HepG2 (cell line): ENCODE measurements at regions not wholly inside any gene's neighbourhood (a gene's known extent, or its start where the extent isn't known, plus 50 kb on each side); places are given as distances from the start of the nearest gene placed in this dataset.

ENCODE experiments used
- ATAC-seq: fragments of 200-7000 bp; cut with Tn5 transposase; 3 replicates; pipeline ENCODE4 v1.9.1; 2020; ENCODE audit warnings: mild to moderate bottlenecking, moderate library complexity
- BruUV-seq: library from RNA; stranded (reverse); fragments of 400-500 nt; replicated peaks from 2 replicates; lab custom pipeline; 2021; lab: Mats Ljungman, UMichigan
- CTCF ChIA-PET: fragments of 300-600 bp; formaldehyde crosslinking; extraction: SDS; loops from one replicate; lab custom pipeline; 2021; ENCODE audit warnings: low total read pairs, inconsistent platforms, low intra/inter-chr PET ratio; lab: Yijun Ruan, JAX
- POLR2A ChIA-PET: fragments of 350-600 bp; sonication (Branson Sonifier 250); formaldehyde crosslinking; loops from one replicate; lab custom pipeline; 2020; ENCODE audit warnings: antibody characterized with exemption, inconsistent platforms; lab: Yijun Ruan, JAX
- DNase-seq: peaks from one replicate; pipeline ENCODE4 v3.0.0-alpha.2; 2015; ENCODE audit warnings: low spot score
- FAIRE-seq: peaks from 3 replicates; lab custom pipeline; 2011; peaks lifted over from hg19 to GRCh38; lab: Jason Lieb, UNC
- H2AFZ ChIP-seq: one replicate; pipeline ENCODE4 v1.6.1; 2011; ENCODE audit warnings: low read length, inconsistent platforms
- H3K27ac ChIP-seq: fragments of 300-600 bp; 3 replicates; pipeline ENCODE4 v1.8.0; 2011; ENCODE audit warnings: mixed run types, mild to moderate bottlenecking, mixed read lengths, low read length, inconsistent platforms; ENCODE audit not compliant: insufficient read depth; ENCODE audit errors: extremely low read length
- H3K27me3 ChIP-seq, 2 experiments: fragments of 200-600 bp in 1 of 2; 2 replicates in 1 of 2; 3 replicates in 1 of 2; pipeline versions ENCODE4 v1.6.0 to v1.8.0; 2011; ENCODE audit warnings: low read length in 2 of 2, mild to moderate bottlenecking in 2 of 2, moderate library complexity in 2 of 2, inconsistent platforms in 1 of 2; ENCODE audit not compliant: insufficient read depth in 2 of 2, control insufficient read depth in 1 of 2
- H3K36me3 ChIP-seq, 2 experiments: fragments of 200-600 bp in 1 of 2; replicated peaks in 1 of 2; 2 replicates in 1 of 2; 3 replicates in 1 of 2; pipeline versions ENCODE4 v1.5.1 to v1.8.0; 2011; ENCODE audit warnings: low read length in 2 of 2, inconsistent platforms in 1 of 2; ENCODE audit not compliant: insufficient read depth in 2 of 2, control insufficient read depth in 1 of 2
- H3K4me1 ChIP-seq: 2 replicates; pipeline ENCODE4 v1.5.1; 2012; ENCODE audit warnings: low read length, inconsistent platforms; ENCODE audit not compliant: insufficient read depth
- H3K4me2 ChIP-seq: 2 replicates; pipeline ENCODE4 v1.6.0; 2011; ENCODE audit warnings: low read depth, low read length, inconsistent platforms
- H3K4me3 ChIP-seq, 3 experiments: fragments of 200-600 bp in 1 of 3; sonication (generic), shearing (Covaris generic) in 1 of 3; replicated peaks in 1 of 3; 2 replicates each; pipeline ENCODE4 v1.5.1; 2011 to 2016; ENCODE audit warnings: low read length in 3 of 3, inconsistent platforms in 2 of 3, low read depth in 2 of 3, mild to moderate bottlenecking in 2 of 3, control low read depth in 1 of 3, mixed read lengths in 1 of 3; ENCODE audit not compliant: insufficient read depth in 1 of 3
- H3K79me2 ChIP-seq: one replicate; pipeline ENCODE4 v1.6.1; 2011; ENCODE audit warnings: low read length, inconsistent platforms; ENCODE audit not compliant: insufficient read depth
- H3K9ac ChIP-seq: 2 replicates; pipeline ENCODE4 v1.6.0; 2011; ENCODE audit warnings: mild to moderate bottlenecking, low read depth, low read length, inconsistent platforms; ENCODE audit not compliant: insufficient read depth
- H3K9me3 ChIP-seq: 2 replicates; pipeline ENCODE4 v1.5.1; 2012; ENCODE audit warnings: mild to moderate bottlenecking, low read length
- H4K20me1 ChIP-seq: 2 replicates; pipeline ENCODE4 v1.6.0; 2011; ENCODE audit warnings: inconsistent platforms, mild to moderate bottlenecking, low read length, moderate library complexity; ENCODE audit not compliant: insufficient read depth
- ATRX ChIP-seq: sonication (generic); formaldehyde crosslinking; IDR thresholded peaks from 2 replicates; pipeline ENCODE4 v1.4.0; 2020; ENCODE audit warnings: missing genetic modification reagents, borderline replicate concordance
- KDM4B ChIP-seq: sonication (generic); formaldehyde crosslinking; IDR thresholded peaks from 2 replicates; pipeline ENCODE4 v1.4.0; 2020; ENCODE audit warnings: missing genetic modification reagents
- KLF13 ChIP-seq: sonication (generic); formaldehyde crosslinking; IDR thresholded peaks from 2 replicates; pipeline ENCODE4 v1.4.0; 2020; ENCODE audit warnings: mild to moderate bottlenecking, missing genetic modification reagents
- PCBP2 ChIP-seq: fragments of 200-400 bp; formaldehyde crosslinking; optimal IDR thresholded peaks from 2 replicates; pipeline ENCODE3; 2018; ENCODE audit warnings: low read length, low read depth; ENCODE audit not compliant: poor library complexity, severe bottlenecking
- ZNF546 ChIP-seq: sonication (generic); formaldehyde crosslinking; conservative IDR thresholded peaks from 2 replicates; pipeline ENCODE4 v1.8.1; 2023; ENCODE audit warnings: mild to moderate bottlenecking, missing genetic modification reagents
- ZNF550 ChIP-seq: sonication (generic); formaldehyde crosslinking; IDR thresholded peaks from 2 replicates; pipeline ENCODE4 v1.4.0; 2020; ENCODE audit warnings: mild to moderate bottlenecking, missing genetic modification reagents, borderline replicate concordance
- ZNF652 ChIP-seq: IDR thresholded peaks from 2 replicates; pipeline ENCODE4 v1.6.1; 2016; ENCODE audit warnings: low read depth, borderline replicate concordance
- ZNF761 ChIP-seq: sonication (generic); formaldehyde crosslinking; conservative IDR thresholded peaks from 2 replicates; pipeline ENCODE4 v1.4.0; 2020; ENCODE audit warnings: mild to moderate bottlenecking, missing genetic modification reagents
- whole genome bisulfite sequencing: methylation state at CpG from one replicate; pipeline ENCODE4 v1.1.6; 2017; ENCODE audit warnings: low lambda C conversion rate; 5-methylcytosine and 5-hydroxymethylcytosine counted together
- in situ Hi-C: cut with HindIII; loops from 2 replicates; pipeline ENCODE4 v1.10.0; 2017; ENCODE audit warnings: low pct_unique_long_range_greater_than_20kb; ENCODE audit not compliant: extremely low pct_ligation_motif_present
- intact Hi-C: fragments of 100-400 bp; cut with micrococcal nuclease; formaldehyde crosslinking; loops from one replicate; pipeline ENCODE4 v1.10.0; 2022; ENCODE audit not compliant: unreplicated experiment
- TF ChIP-seq, protein P1 (sequence below): sonication (generic); formaldehyde crosslinking; IDR thresholded peaks from 2 replicates; pipeline ENCODE4 v1.8.1; 2023; ENCODE audit warnings: missing genetic modification reagents, inconsistent platforms, borderline replicate concordance
- TF ChIP-seq, protein P2 (sequence below): sonication (generic); formaldehyde crosslinking; IDR thresholded peaks from 2 replicates; pipeline ENCODE4 v1.8.0; 2022; ENCODE audit warnings: mild to moderate bottlenecking, missing genetic modification reagents, moderate library complexity

DNA sequence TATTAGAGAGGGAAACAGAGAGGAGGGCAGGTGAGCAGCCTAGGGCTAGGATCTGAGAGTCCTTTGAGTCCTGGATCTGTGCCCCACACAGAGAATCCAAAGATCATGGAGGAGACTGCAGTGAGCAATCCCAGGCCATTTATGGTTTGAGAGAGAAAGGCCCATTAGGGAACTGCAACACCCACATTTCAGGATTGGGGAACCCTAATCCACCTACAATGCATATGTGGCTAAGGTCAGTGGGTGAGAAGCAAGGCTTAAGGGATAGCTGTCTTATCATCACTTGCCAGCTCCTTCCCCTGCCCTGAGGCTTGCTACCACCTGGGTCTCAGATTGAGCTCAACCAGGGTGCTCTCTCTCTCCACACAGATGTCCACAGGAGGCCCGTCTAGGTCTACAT, 781.1 kb upstream of the AMELY start:
- no CpG with 5 or more reads among the region's 1 CpG for WGBS
- no peak for TF ChIP-seq ZNF550 (CRISPR knock-in tag)
- TF ChIP-seq ZNF761: no peak
- no peak for TF ChIP-seq KDM4B (CRISPR knock-in tag)
- TF ChIP-seq ZNF652 (CRISPR knock-in tag): no peak
- TF ChIP-seq ZNF546: no peak
- no peak for TF ChIP-seq PCBP2
- TF ChIP-seq, protein P1, sequence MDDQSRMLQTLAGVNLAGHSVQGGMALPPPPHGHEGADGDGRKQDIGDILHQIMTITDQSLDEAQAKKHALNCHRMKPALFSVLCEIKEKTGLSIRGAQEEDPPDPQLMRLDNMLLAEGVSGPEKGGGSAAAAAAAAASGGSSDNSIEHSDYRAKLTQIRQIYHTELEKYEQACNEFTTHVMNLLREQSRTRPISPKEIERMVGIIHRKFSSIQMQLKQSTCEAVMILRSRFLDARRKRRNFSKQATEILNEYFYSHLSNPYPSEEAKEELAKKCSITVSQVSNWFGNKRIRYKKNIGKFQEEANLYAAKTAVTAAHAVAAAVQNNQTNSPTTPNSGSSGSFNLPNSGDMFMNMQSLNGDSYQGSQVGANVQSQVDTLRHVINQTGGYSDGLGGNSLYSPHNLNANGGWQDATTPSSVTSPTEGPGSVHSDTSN: no peak
- no peak for TF ChIP-seq ATRX (CRISPR knock-in tag)
- TF ChIP-seq KLF13 (CRISPR knock-in tag): no peak
- TF ChIP-seq, protein P2, sequence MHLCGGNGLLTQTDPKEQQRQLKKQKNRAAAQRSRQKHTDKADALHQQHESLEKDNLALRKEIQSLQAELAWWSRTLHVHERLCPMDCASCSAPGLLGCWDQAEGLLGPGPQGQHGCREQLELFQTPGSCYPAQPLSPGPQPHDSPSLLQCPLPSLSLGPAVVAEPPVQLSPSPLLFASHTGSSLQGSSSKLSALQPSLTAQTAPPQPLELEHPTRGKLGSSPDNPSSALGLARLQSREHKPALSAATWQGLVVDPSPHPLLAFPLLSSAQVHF: no peak

More for the DNA sequence above, 781.1 kb upstream of the AMELY start:
- H3K27me3 ChIP-seq: no peaks in the 10 kb centered on the region
- H3K4me2 ChIP-seq: no peak overlapping the region
- ATAC-seq (no peak), FAIRE-seq (no peak), DNase-seq (no peak)
- in situ Hi-C loops (no loop called here), intact Hi-C loops (no loop called here)
- POLR2A ChIA-PET: no interaction called here
- H3K4me3 ChIP-seq: no peak overlapping the region
- H3K4me1 ChIP-seq: no peaks in the 10 kb centered on the region
- no peak overlapping the region for H2AFZ ChIP-seq
- no peak overlapping the region for H3K27ac ChIP-seq
- no peaks in the 10 kb centered on the region for H4K20me1 ChIP-seq
- H3K36me3 ChIP-seq: no peaks in the 10 kb centered on the region
- H3K79me2 ChIP-seq: no peaks in the 10 kb centered on the region
- no TSS peak for BruUV-seq
- H3K9me3 ChIP-seq: no peaks in the 10 kb centered on the region
- CTCF ChIA-PET: no interaction called here
- H3K9ac ChIP-seq: no peak overlapping the region
